Esophagus muscularis mucosa (tissue), 4 donors: ENCODE measurements at regions not wholly inside any gene's neighbourhood (a gene's known extent, or its start where the extent isn't known, plus 50 kb on each side); places are given as distances from the start of the nearest gene placed in this dataset.

Source experiments
- DNase-seq: peaks from one replicate; pipeline ENCODE4 v3.0.0-alpha.2; 2017; ENCODE audit errors: extremely low spot score
- H3K27ac ChIP-seq, 4 donors: fragments of 200-600 bp; sonication (generic); replicated peaks in 1 of 4; 1 replicate in 3 of 4; 2 replicates in 1 of 4; pipeline ENCODE4 v1.5.1; 2016 to 2019; ENCODE audit warnings: mild to moderate bottlenecking in 1 of 4
- H3K27me3 ChIP-seq, 4 donors: fragments of 200-600 bp; sonication (generic); one replicate each; pipeline versions ENCODE4 v1.5.1 to v1.6.0; 2016 to 2019
- H3K36me3 ChIP-seq, 4 donors: fragments of 200-600 bp; sonication (generic); one replicate each; pipeline ENCODE4 v1.5.1; 2016 to 2019
- H3K4me1 ChIP-seq, 4 donors: fragments of 200-600 bp; sonication (generic); one replicate each; pipeline ENCODE4 v1.5.1; 2016 to 2019
- H3K4me3 ChIP-seq, 4 donors: fragments of 200-600 bp; sonication (generic); 1 replicate in 2 of 4; 2 replicates in 2 of 4; pipeline ENCODE4 v1.5.1; 2016 to 2019; ENCODE audit warnings: mild to moderate bottlenecking in 4 of 4, moderate library complexity in 1 of 4
- H3K9me3 ChIP-seq, 4 donors: fragments of 200-600 bp; sonication (generic); 1 replicate in 3 of 4; 2 replicates in 1 of 4; pipeline ENCODE4 v1.5.1; 2016 to 2019
- CTCF ChIP-seq, 3 experiments: fragments of 200-600 bp in 2 of 3; fragments of 450-650 bp in 1 of 3; sonication (generic) in 2 of 3; IDR thresholded peaks; one replicate each; pipeline ENCODE4 v1.5.1; 2017 to 2019; ENCODE audit warnings: antibody characterized with exemption in 3 of 3, mild to moderate bottlenecking in 2 of 3, moderate library complexity in 1 of 3
- EP300 ChIP-seq: sonication (generic); formaldehyde crosslinking; IDR thresholded peaks from one replicate; pipeline ENCODE4 v1.6.1; 2017; ENCODE audit warnings: antibody characterized with exemption
- POLR2A ChIP-seq: fragments of 450-650 bp; IDR thresholded peaks from one replicate; pipeline ENCODE4 v1.6.1; 2017; ENCODE audit warnings: antibody characterized with exemption, moderate library complexity, mild to moderate bottlenecking, low read depth
- POLR2AphosphoS5 ChIP-seq, 2 donors: sonication (generic); formaldehyde crosslinking; IDR thresholded peaks; one replicate each; pipeline ENCODE4 v1.6.1; 2017; ENCODE audit warnings: antibody characterized with exemption in 2 of 2
- WGBS: methylation state at CpG from one replicate; pipeline ENCODE4 v1.1.5; 2018; 5-methylcytosine and 5-hydroxymethylcytosine counted together
- intact Hi-C: fragments of 100-400 bp; cut with DNase I; formaldehyde crosslinking; loops from one replicate; pipeline ENCODE4 v1.15.1; 2023

GRCh38 chr6:8570256-8570920 is 135.0 kb upstream of the SLC35B3 start:
- no peak overlapping the region for H3K4me3 ChIP-seq
- intact Hi-C loops = no loop called here
- TF ChIP-seq CTCF (IDR thresholded peaks at IDR 0.05) (no peak), EP300 (no peak), POLR2AphosphoS5 (IDR thresholded peaks at IDR 0.05) (no peak), POLR2A (no peak)
- H3K27ac ChIP-seq = no peak overlapping the region
- H3K36me3 ChIP-seq = no peaks in the 10 kb centered on the region
- WGBS = 80% methylated on average over 6 of the region's 6 CpGs
- no peaks in the 10 kb centered on the region for H3K27me3 ChIP-seq
- no peaks in the 10 kb centered on the region for H3K9me3 ChIP-seq
- DNase-seq = no peak
- H3K4me1 ChIP-seq = no peaks in the 10 kb centered on the region

GRCh38 chr6:8562125-8562524 is 126.8 kb upstream of the SLC35B3 start:
- intact Hi-C loops = no loop called here
- H3K9me3 ChIP-seq = no peaks in the 10 kb centered on the region
- no peak for DNase-seq
- no peak overlapping the region for H3K27ac ChIP-seq
- H3K36me3 ChIP-seq = no peaks in the 10 kb centered on the region
- H3K4me3 ChIP-seq = no peak overlapping the region
- TF ChIP-seq EP300 = no peak
- TF ChIP-seq CTCF (IDR thresholded peaks at IDR 0.05) = no peak
- TF ChIP-seq POLR2A = no peak
- no peak for TF ChIP-seq POLR2AphosphoS5 (IDR thresholded peaks at IDR 0.05)
- no peaks in the 10 kb centered on the region for H3K27me3 ChIP-seq
- WGBS = 73% methylated on average over 3 of the region's 3 CpGs
- no peaks in the 10 kb centered on the region for H3K4me1 ChIP-seq

GRCh38 chr6:8558953-8559352 is 123.6 kb upstream of the SLC35B3 start:
- Histone ChIP-seq H3K27ac (no peak overlapping the region), H3K4me1 (no peaks in the 10 kb centered on the region), H3K27me3 (no peaks in the 10 kb centered on the region), H3K36me3 (no peaks in the 10 kb centered on the region), H3K4me3 (no peak overlapping the region), H3K9me3 (no peaks in the 10 kb centered on the region)
- intact Hi-C loops = no loop called here
- DNase-seq = no peak
- 66% methylated on average over 4 of the region's 4 CpGs for WGBS
- TF ChIP-seq CTCF (IDR thresholded peaks at IDR 0.05) = no peak
- TF ChIP-seq POLR2A = no peak
- no peak for TF ChIP-seq EP300
- no peak for TF ChIP-seq POLR2AphosphoS5 (IDR thresholded peaks at IDR 0.05)

- Histone ChIP-seq H3K36me3 (no peaks in the 10 kb centered on the region), H3K27ac (no peak overlapping the region), H3K4me1 (no peaks in the 10 kb centered on the region), H3K27me3 (no peaks in the 10 kb centered on the region), H3K9me3 (no peaks in the 10 kb centered on the region), H3K4me3 (no peak overlapping the region)
- intact Hi-C loops = no loop called here
- no peak for TF ChIP-seq POLR2A
- TF ChIP-seq EP300 = no peak
- 85% methylated on average over 2 of the region's 2 CpGs for WGBS
- DNase-seq = no peak
These were observed 121.8 kb upstream of the SLC35B3 start for GRCh38 chr6:8557014-8557748.

GRCh38 chr6:8556370-8557013 is 121.1 kb upstream of the SLC35B3 start:
- WGBS = 70% methylated on average over 1 of the region's 1 CpG
- Histone ChIP-seq H3K27me3 (no peaks in the 10 kb centered on the region), H3K9me3 (no peaks in the 10 kb centered on the region), H3K4me1 (no peaks in the 10 kb centered on the region), H3K36me3 (no peaks in the 10 kb centered on the region), H3K4me3 (no peak overlapping the region), H3K27ac (no peak overlapping the region)
- intact Hi-C loops = no loop called here
- TF ChIP-seq CTCF (IDR thresholded peaks at IDR 0.05) = no peak
- no peak for TF ChIP-seq EP300
- no peak for TF ChIP-seq POLR2A
- TF ChIP-seq POLR2AphosphoS5 (IDR thresholded peaks at IDR 0.05) = no peak
- DNase-seq = no peak
